Liver (tissue), 8 donors: ENCODE measurements at regions not wholly inside any gene's neighbourhood (a gene's known extent, or its start where the extent isn't known, plus 50 kb on each side); places are given as distances from the start of the nearest gene placed in this dataset.

Experiments
- DNase-seq: peaks from one replicate; pipeline ENCODE4 v3.0.0-alpha.2; 2017; ENCODE audit warnings: low spot score
- H3K27ac ChIP-seq, 2 donors: one replicate each; pipeline ENCODE4 v1.7.0; 2013; ENCODE audit warnings: inconsistent platforms in 2 of 2, low read length in 2 of 2, control low read depth in 1 of 2, low read depth in 1 of 2, mild to moderate bottlenecking in 1 of 2
- H3K27me3 ChIP-seq, 4 donors: one replicate each; pipeline versions ENCODE4 v1.6.1 to v1.7.0; 2013; ENCODE audit warnings: low read length in 3 of 4, inconsistent platforms in 1 of 4, mild to moderate bottlenecking in 1 of 4, moderate library complexity in 1 of 4; ENCODE audit not compliant: control insufficient read depth in 4 of 4, insufficient read depth in 4 of 4
- H3K36me3 ChIP-seq, 4 donors: one replicate each; pipeline versions ENCODE4 v1.6.1 to v1.7.0; 2013; ENCODE audit warnings: low read length in 3 of 4, mild to moderate bottlenecking in 3 of 4, low read depth in 1 of 4, moderate library complexity in 1 of 4; ENCODE audit not compliant: control insufficient read depth in 4 of 4, insufficient read depth in 3 of 4
- H3K4me1 ChIP-seq, 4 donors: one replicate each; pipeline versions ENCODE4 v1.6.1 to v1.7.0; 2013; ENCODE audit warnings: low read length in 3 of 4, mild to moderate bottlenecking in 3 of 4, moderate library complexity in 1 of 4; ENCODE audit not compliant: control insufficient read depth in 4 of 4, insufficient read depth in 4 of 4
- H3K4me3 ChIP-seq, 3 donors: one replicate each; pipeline versions ENCODE4 v1.6.1 to v1.7.0; 2013; ENCODE audit warnings: low read length in 3 of 3, control low read depth in 1 of 3, low read depth in 1 of 3, mild to moderate bottlenecking in 1 of 3
- H3K9ac ChIP-seq, 2 donors: one replicate each; pipeline ENCODE4 v1.7.0; 2013; ENCODE audit warnings: low read length in 2 of 2, mild to moderate bottlenecking in 2 of 2, moderate library complexity in 2 of 2, control low read depth in 1 of 2, low read depth in 1 of 2
- H3K9me3 ChIP-seq, 4 donors: one replicate each; pipeline versions ENCODE4 v1.6.1 to v1.7.0; 2013; ENCODE audit warnings: low read length in 3 of 4; ENCODE audit not compliant: control insufficient read depth in 4 of 4
- CTCF ChIP-seq: fragments of 150-350 bp; IDR thresholded peaks from 2 replicates; pipeline ENCODE4 v1.5.1; 2017; ENCODE audit warnings: improper control_type of control experiment, low read depth, low read length; ENCODE audit not compliant: missing input control
- EGR1 ChIP-seq, 2 donors: IDR thresholded peaks; 2 replicates each; pipeline ENCODE4 v1.6.1; 2016 to 2018; ENCODE audit warnings: antibody characterized with exemption in 2 of 2, low read depth in 2 of 2
- FOXA1 ChIP-seq: IDR thresholded peaks from 2 replicates; pipeline ENCODE4 v1.6.1; 2016; ENCODE audit warnings: antibody characterized with exemption
- FOXA2 ChIP-seq: IDR thresholded peaks from 2 replicates; pipeline ENCODE4 v1.6.1; 2016; ENCODE audit warnings: antibody characterized with exemption
- GABPA ChIP-seq, 2 donors: IDR thresholded peaks in 1 of 2; conservative IDR thresholded peaks in 1 of 2; 2 replicates each; pipeline ENCODE4 v1.6.1; 2016; ENCODE audit warnings: antibody characterized with exemption in 2 of 2, mild to moderate bottlenecking in 1 of 2, moderate library complexity in 1 of 2
- HNF4A ChIP-seq, 2 donors: conservative IDR thresholded peaks; 2 replicates each; pipeline ENCODE4 v1.6.1; 2016; ENCODE audit warnings: antibody characterized with exemption in 2 of 2, mild to moderate bottlenecking in 2 of 2
- HNF4G ChIP-seq: IDR thresholded peaks from 2 replicates; pipeline ENCODE4 v1.6.1; 2016; ENCODE audit warnings: antibody characterized with exemption
- JUND ChIP-seq, 2 donors: IDR thresholded peaks; 2 replicates each; pipeline ENCODE4 v1.6.1; 2016; ENCODE audit warnings: antibody characterized with exemption in 2 of 2
- MAX ChIP-seq: IDR thresholded peaks from 2 replicates; pipeline ENCODE4 v1.6.1; 2016; ENCODE audit warnings: antibody characterized with exemption
- NR2F2 ChIP-seq: IDR thresholded peaks from 2 replicates; pipeline ENCODE4 v1.6.1; 2016; ENCODE audit warnings: antibody characterized with exemption
- RAD21 ChIP-seq, 2 donors: IDR thresholded peaks; 2 replicates each; pipeline ENCODE4 v1.6.1; 2016; ENCODE audit warnings: antibody characterized with exemption in 2 of 2, mild to moderate bottlenecking in 2 of 2
- REST ChIP-seq: IDR thresholded peaks from 2 replicates; pipeline ENCODE4 v1.6.1; 2016; ENCODE audit warnings: antibody characterized with exemption, mild to moderate bottlenecking
- RXRA ChIP-seq, 2 donors: IDR thresholded peaks; 2 replicates each; pipeline ENCODE4 v1.6.1; 2017 to 2018; ENCODE audit warnings: antibody characterized with exemption in 2 of 2, mild to moderate bottlenecking in 1 of 2
- SP1 ChIP-seq: IDR thresholded peaks from 2 replicates; pipeline ENCODE4 v1.6.1; 2018; ENCODE audit warnings: antibody characterized with exemption, mild to moderate bottlenecking
- TAF1 ChIP-seq: conservative IDR thresholded peaks from 2 replicates; pipeline ENCODE4 v1.6.1; 2016; ENCODE audit warnings: antibody characterized with exemption, mild to moderate bottlenecking
- YY1 ChIP-seq: IDR thresholded peaks from 2 replicates; pipeline ENCODE4 v1.6.1; 2016; ENCODE audit warnings: antibody characterized with exemption, mild to moderate bottlenecking
- ZBTB33 ChIP-seq: IDR thresholded peaks from 2 replicates; pipeline ENCODE4 v1.6.1; 2016; ENCODE audit warnings: antibody characterized with exemption
- WGBS: extraction: QIAGEN DNeasy Blood & Tissue Kit; methylation state at CpG from one replicate; pipeline ENCODE4 v1.1.7; 2013; 5-methylcytosine and 5-hydroxymethylcytosine counted together
- TF ChIP-seq, protein P1 (sequence below): IDR thresholded peaks from 2 replicates; pipeline ENCODE4 v1.6.1; 2016; ENCODE audit warnings: antibody characterized with exemption
- donor health status: healthy.
- donor health status: healthy.
- donor health status: healthy.
- donor health status: healthy.
- donor health status: healthy.

- 96% methylated on average over 3 of the region's 3 CpGs for WGBS
- no peak overlapping the region for H3K4me3 ChIP-seq
- peaks cover 3 to 13% (median 4%) of the 10 kb centered on the region in 4 donors for H3K9me3 ChIP-seq
- no peak for DNase-seq
- no peak overlapping the region for H3K27ac ChIP-seq
- TF ChIP-seq FOXA2 (no peak), REST (no peak), GABPA (IDR thresholded peaks at IDR 0.05 in 1 of 2, conservative IDR thresholded peaks at IDR 0.05 in 1 of 2) (no peak), HNF4G (no peak), MAX (no peak), ZBTB33 (no peak), RXRA (IDR thresholded peaks at IDR 0.05) (no peak), CTCF (no peak), SP1 (no peak), TAF1 (no peak), YY1 (no peak), EGR1 (IDR thresholded peaks at IDR 0.05; ENCODE audit: low read depth in 2 of 2) (no peak), FOXA1 (no peak), NR2F2 (no peak), HNF4A (conservative IDR thresholded peaks at IDR 0.05) (no peak), RAD21 (IDR thresholded peaks at IDR 0.05) (no peak), JUND (IDR thresholded peaks at IDR 0.05) (no peak)
- TF ChIP-seq, protein P1, sequence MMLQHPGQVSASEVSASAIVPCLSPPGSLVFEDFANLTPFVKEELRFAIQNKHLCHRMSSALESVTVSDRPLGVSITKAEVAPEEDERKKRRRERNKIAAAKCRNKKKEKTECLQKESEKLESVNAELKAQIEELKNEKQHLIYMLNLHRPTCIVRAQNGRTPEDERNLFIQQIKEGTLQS = no peak
- no peaks in the 10 kb centered on the region for H3K36me3 ChIP-seq
- no peak overlapping the region for H3K9ac ChIP-seq
- H3K27me3 ChIP-seq = no peaks in the 10 kb centered on the region
- H3K4me1 ChIP-seq = no peaks in the 10 kb centered on the region
These were observed 148.8 kb upstream of the GADL1 start for GRCh38 chr3:31043184-31043819.
